WTC11 (cell line): ENCODE measurements at regions not wholly inside any gene's neighbourhood (a gene's known extent, or its start where the extent isn't known, plus 50 kb on each side); places are given as distances from the start of the nearest gene placed in this dataset.

Source experiments
- ATAC-seq: fragments of 200-7000 bp; cut with Tn5 transposase; 2 replicates; pipeline ENCODE4 v1.10.0; 2021; ENCODE audit warnings: mild to moderate bottlenecking, moderate library complexity
- CTCF ChIA-PET: fragments of 300-600 bp; sonication (Branson Sonifier 250); formaldehyde crosslinking; loops from one replicate; lab custom pipeline; 2021; ENCODE audit warnings: antibody characterized with exemption; lab: Charles Lee
- POLR2A ChIA-PET: fragments of 350-600 bp; sonication (Branson Sonifier 250); formaldehyde crosslinking; loops from one replicate; lab custom pipeline; 2021; ENCODE audit warnings: antibody characterized with exemption; lab: Charles Lee
- DNase-seq: peaks from one replicate; pipeline ENCODE4 v3.0.0; 2021; ENCODE audit warnings: low spot score
- H3K27ac Mint-ChIP-seq: 2 replicates; pipeline ENCODE4 v1.8.0; 2021; ENCODE audit warnings: mixed read lengths
- H3K27me3 Mint-ChIP-seq: 2 replicates; pipeline ENCODE4 v1.8.0; 2021; ENCODE audit warnings: low read depth, mild to moderate bottlenecking, moderate library complexity, mixed read lengths
- H3K36me3 Mint-ChIP-seq: 2 replicates; pipeline ENCODE4 v1.8.0; 2021; ENCODE audit warnings: mixed read lengths
- H3K4me1 Mint-ChIP-seq: 2 replicates; pipeline ENCODE4 v1.8.0; 2022; ENCODE audit warnings: mixed read lengths
- H3K4me3 Mint-ChIP-seq: 2 replicates; pipeline ENCODE4 v1.8.0; 2021; ENCODE audit warnings: mild to moderate bottlenecking, moderate library complexity, mixed read lengths
- H3K9me3 Mint-ChIP-seq: 2 replicates; pipeline ENCODE4 v1.8.0; 2021; ENCODE audit warnings: mixed read lengths
- CREB1 ChIP-seq: sonication (generic); formaldehyde crosslinking; IDR thresholded peaks from 2 replicates; pipeline ENCODE4 v1.8.0; 2023; ENCODE audit warnings: mild to moderate bottlenecking, missing genetic modification reagents
- E2F1 ChIP-seq: sonication (generic); formaldehyde crosslinking; IDR thresholded peaks from 2 replicates; pipeline ENCODE4 v1.8.0; 2022; ENCODE audit warnings: mild to moderate bottlenecking, missing genetic modification reagents
- ERG ChIP-seq: fragments of 250-450 bp; sonication (Bioruptor Pico); IDR thresholded peaks from 2 replicates; pipeline ENCODE4 v1.8.0; 2021; ENCODE audit warnings: mild to moderate bottlenecking
- PRRX2 ChIP-seq: fragments of 250-450 bp; sonication (Bioruptor Pico); IDR thresholded peaks from 2 replicates; pipeline ENCODE4 v1.8.0; 2021; ENCODE audit warnings: mild to moderate bottlenecking
- TEAD1 ChIP-seq: sonication (generic); formaldehyde crosslinking; IDR thresholded peaks from 2 replicates; pipeline ENCODE4 v1.8.0; 2022; ENCODE audit warnings: mild to moderate bottlenecking, missing genetic modification reagents
- TP53 ChIP-seq: sonication (generic); formaldehyde crosslinking; IDR thresholded peaks from 2 replicates; pipeline ENCODE4 v1.8.1; 2023; ENCODE audit warnings: mild to moderate bottlenecking, missing genetic modification reagents
- ZNF121 ChIP-seq: sonication (generic); formaldehyde crosslinking; IDR thresholded peaks from 2 replicates; pipeline ENCODE4 v1.8.0; 2023; ENCODE audit warnings: missing genetic modification reagents
- ZNF281 ChIP-seq: sonication (generic); formaldehyde crosslinking; IDR thresholded peaks from 2 replicates; pipeline ENCODE4 v1.8.0; 2023; ENCODE audit warnings: mild to moderate bottlenecking, missing genetic modification reagents
- ZNF396 ChIP-seq: fragments of 250-450 bp; sonication (Bioruptor Pico); IDR thresholded peaks from 2 replicates; pipeline ENCODE4 v1.8.0; 2021; ENCODE audit warnings: mild to moderate bottlenecking, moderate library complexity, borderline replicate concordance
- ZNF416 ChIP-seq: fragments of 250-450 bp; sonication (Bioruptor Pico); IDR thresholded peaks from 2 replicates; pipeline ENCODE4 v1.9.0; 2021; ENCODE audit warnings: mild to moderate bottlenecking, inconsistent platforms
- ZNF671 ChIP-seq: fragments of 250-450 bp; sonication (Bioruptor Pico); IDR thresholded peaks from 2 replicates; pipeline ENCODE4 v1.8.0; 2021; ENCODE audit warnings: mild to moderate bottlenecking
- ZSCAN18 ChIP-seq: fragments of 250-450 bp; sonication (Bioruptor Pico); IDR thresholded peaks from 2 replicates; pipeline ENCODE4 v2.1.2; 2022; ENCODE audit warnings: mild to moderate bottlenecking, moderate library complexity
- TF ChIP-seq, protein P1 (sequence below): fragments of 250-450 bp; sonication (Bioruptor Pico); IDR thresholded peaks from 2 replicates; pipeline ENCODE4 v1.9.0; 2021; ENCODE audit warnings: moderate library complexity, mild to moderate bottlenecking, inconsistent platforms, borderline replicate concordance
- TF ChIP-seq, protein P2 (sequence below): sonication (generic); formaldehyde crosslinking; IDR thresholded peaks from 2 replicates; pipeline ENCODE4 v1.8.1; 2022; ENCODE audit warnings: missing genetic modification reagents, borderline replicate concordance

DNA sequence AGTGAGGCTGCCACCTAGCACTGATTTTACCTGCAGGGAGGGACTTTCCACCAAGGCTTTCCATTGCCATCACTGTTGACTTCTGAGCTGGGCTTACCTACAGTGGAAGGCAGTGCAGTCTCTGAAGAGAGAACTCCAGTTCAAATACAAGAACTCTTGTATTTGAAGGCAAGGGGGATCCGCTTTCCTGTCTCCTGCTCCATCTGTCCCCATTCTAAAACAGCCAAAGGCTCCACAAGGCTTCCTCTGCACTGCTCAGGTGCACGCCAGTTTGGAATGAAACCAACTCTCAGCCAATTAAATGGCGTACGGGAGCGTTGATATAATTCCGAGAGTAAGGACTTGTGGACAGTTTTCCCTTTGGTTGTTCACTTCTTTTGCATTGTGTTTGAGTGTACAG lies 66.0 kb upstream of the CXCL14 start (continued):
- no peak for TF ChIP-seq ZNF396 (CRISPR knock-in tag)
- no peak for TF ChIP-seq PRRX2 (CRISPR knock-in tag)
- TF ChIP-seq ERG (CRISPR knock-in tag), result no peak
- TF ChIP-seq TEAD1 (CRISPR knock-in tag), result no peak
- no peak for TF ChIP-seq ZNF671 (CRISPR knock-in tag)
- no peak for TF ChIP-seq ZNF281 (CRISPR knock-in tag)

DNA sequence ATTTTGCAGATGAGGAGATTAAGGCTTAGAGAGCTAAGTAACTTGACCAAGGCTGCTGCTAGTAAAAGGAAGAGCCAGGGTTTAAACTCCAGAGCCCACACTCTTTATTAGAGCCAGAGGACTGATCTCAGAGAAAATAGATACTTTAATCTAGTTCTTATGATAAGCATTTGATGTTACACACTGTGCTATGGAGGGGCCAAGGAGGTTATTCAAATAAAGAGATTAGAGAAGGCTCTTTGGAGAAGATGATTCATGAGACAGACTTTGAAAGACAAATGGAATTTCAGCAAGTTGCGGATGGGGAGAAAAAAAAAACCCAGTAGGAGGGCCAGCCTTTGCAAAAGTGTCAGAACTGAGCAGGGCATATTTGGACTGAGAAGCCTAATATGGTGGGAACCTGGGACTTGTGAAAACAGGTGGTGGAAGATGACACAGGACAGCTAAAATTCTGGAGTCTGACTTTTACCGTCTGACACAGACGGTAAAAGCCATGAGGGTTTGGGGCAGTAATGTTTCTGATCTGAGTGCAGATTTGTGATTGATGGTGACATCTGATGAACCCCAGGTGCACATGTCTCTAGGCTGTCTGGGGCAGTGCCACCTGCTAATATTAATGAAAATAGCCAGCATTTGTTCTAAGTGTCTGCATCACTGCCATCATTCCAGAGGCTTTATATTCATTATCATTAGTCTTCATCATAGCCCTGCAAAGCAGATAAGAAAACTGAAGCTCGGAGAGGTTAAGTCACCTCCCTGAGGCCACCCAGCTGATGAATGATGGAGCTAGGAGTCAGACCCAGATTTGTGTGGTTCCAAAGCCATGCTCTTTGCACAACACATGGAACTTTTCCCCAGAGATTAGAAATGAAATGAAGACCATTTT lies 65.3 kb upstream of the CXCL14 start:
- CTCF ChIA-PET, result interaction anchor here (1.2 to 1.4 kb wide), 2 partner anchors 18 to 78 kb away, joined by 3 read pairs; no protein-coding TSS in a partner anchor
- ATAC-seq (no peak), DNase-seq (no peak)
- Mint-ChIP-seq H3K27ac (no peak overlapping the region), H3K4me1 (no peaks in the 10 kb centered on the region), H3K4me3 (no peak overlapping the region), H3K9me3 (no peaks in the 10 kb centered on the region), H3K36me3 (no peaks in the 10 kb centered on the region), H3K27me3 (peaks cover 4% of the 10 kb centered on the region)
- TF ChIP-seq, protein P1, sequence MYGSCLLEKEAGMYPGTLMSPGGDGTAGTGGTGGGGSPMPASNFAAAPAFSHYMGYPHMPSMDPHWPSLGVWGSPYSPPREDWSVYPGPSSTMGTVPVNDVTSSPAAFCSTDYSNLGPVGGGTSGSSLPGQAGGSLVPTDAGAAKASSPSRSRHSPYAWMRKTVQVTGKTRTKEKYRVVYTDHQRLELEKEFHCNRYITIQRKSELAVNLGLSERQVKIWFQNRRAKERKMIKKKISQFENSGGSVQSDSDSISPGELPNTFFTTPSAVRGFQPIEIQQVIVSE (CRISPR knock-in tag), result no peak
- no peak for TF ChIP-seq CREB1 (CRISPR knock-in tag)
- TF ChIP-seq ZNF416 (CRISPR knock-in tag), result no peak
- no peak for TF ChIP-seq E2F1 (CRISPR knock-in tag)
- TF ChIP-seq, protein P2, sequence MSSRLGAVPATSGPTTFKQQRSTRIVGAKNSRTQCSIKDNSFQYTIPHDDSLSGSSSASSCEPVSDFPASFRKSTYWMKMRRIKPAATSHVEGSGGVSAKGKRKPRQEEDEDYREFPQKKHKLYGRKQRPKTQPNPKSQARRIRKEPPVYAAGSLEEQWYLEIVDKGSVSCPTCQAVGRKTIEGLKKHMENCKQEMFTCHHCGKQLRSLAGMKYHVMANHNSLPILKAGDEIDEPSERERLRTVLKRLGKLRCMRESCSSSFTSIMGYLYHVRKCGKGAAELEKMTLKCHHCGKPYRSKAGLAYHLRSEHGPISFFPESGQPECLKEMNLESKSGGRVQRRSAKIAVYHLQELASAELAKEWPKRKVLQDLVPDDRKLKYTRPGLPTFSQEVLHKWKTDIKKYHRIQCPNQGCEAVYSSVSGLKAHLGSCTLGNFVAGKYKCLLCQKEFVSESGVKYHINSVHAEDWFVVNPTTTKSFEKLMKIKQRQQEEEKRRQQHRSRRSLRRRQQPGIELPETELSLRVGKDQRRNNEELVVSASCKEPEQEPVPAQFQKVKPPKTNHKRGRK (CRISPR knock-in tag), result no peak
- TF ChIP-seq ERG (CRISPR knock-in tag), result no peak
- TF ChIP-seq TP53 (CRISPR knock-in tag), result no peak
- no peak for TF ChIP-seq ZNF121 (CRISPR knock-in tag)
- TF ChIP-seq PRRX2 (CRISPR knock-in tag), result no peak
- no peak for TF ChIP-seq ZSCAN18
- POLR2A ChIA-PET, result no interaction called here
